NCI-H226 (cell line): ENCODE measurements at regions not wholly inside any gene's neighbourhood (a gene's known extent, or its start where the extent isn't known, plus 50 kb on each side); places are given as distances from the start of the nearest gene placed in this dataset.
A peak's percentile ranks its signal among the peaks of the same experiment; 100 is the strongest.
"Not testable (repeated sequence)": the region's sequence is repeated elsewhere in the genome, so short reads cannot be mapped to it uniquely, and the experiment has no call there.

Source experiments
- DNase-seq: peaks from one replicate; pipeline ENCODE4 v3.0.0-alpha.2; 2015

- DNase-seq: peak; percentile 10
Measured at GRCh38 chr1:219066631-219067349, 106.9 kb upstream of the LYPLAL1 start.

- no peak for DNase-seq
Measured at GRCh38 chr1:219067350-219067712, 106.3 kb upstream of the LYPLAL1 start.

GRCh38 chr1:219070395-219070794 is 103.3 kb upstream of the LYPLAL1 start:
- not testable (repeated sequence) for DNase-seq

- DNase-seq: no peak
Measured at GRCh38 chr1:219071209-219071608, 102.5 kb upstream of the LYPLAL1 start.

DNA sequence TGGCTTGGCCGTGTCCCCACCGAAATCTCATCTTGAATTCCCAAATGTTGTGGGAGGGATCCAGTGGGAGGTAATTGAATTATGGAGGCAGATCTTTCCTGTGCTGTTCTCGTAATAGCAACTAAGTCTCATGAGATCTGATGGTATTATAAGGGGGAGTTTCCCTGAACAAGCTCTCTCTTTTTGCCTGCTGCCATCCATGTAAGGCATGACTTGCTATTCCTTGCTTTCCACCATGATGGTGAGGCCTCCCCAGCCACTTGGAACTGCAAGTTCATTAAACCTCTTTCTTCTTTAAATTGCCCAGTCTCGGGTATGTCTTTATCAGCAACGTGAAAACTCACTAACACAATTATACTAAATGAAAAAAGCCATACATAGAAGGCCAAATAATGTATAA is 101.3 kb upstream of the LYPLAL1 start:
- DNase-seq: no peak

DNA sequence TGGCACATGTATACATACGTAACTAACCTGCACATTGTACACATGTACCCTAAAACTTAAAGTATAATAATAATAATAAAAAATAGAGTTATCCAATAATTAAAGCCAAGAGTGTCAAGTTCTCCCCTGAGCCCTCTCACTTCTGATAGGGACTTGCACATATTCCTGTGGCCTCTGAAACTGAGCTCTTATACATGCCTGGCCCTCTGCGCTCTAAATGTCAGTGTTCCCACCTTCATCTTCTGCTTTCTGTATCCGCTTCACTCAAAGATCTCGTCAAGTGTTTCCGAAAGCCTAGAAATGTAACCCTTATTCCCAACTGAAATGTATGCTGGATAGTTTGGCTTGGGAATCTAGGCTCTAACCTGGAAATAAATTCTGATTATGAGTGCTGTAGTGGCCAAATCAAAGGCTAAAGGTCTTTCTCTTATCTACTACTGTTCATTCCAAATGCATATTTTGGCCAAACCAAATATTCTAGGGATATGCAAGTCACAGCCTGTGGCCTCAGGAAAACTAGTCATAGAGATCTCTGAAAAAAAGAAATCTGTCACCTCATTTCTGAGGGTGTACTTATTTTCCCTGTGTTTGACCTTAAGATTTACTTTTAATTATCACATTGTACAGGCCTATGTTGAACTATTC is 99.5 kb upstream of the LYPLAL1 start:
- no peak for DNase-seq

GRCh38 chr1:219075121-219075879 is 98.4 kb upstream of the LYPLAL1 start:
- DNase-seq: no peak

GRCh38 chr1:219076326-219076937 is 97.2 kb upstream of the LYPLAL1 start:
- no peak for DNase-seq

GRCh38 chr1:219077767-219078166 is 95.9 kb upstream of the LYPLAL1 start:
- DNase-seq: not testable (repeated sequence)

DNA sequence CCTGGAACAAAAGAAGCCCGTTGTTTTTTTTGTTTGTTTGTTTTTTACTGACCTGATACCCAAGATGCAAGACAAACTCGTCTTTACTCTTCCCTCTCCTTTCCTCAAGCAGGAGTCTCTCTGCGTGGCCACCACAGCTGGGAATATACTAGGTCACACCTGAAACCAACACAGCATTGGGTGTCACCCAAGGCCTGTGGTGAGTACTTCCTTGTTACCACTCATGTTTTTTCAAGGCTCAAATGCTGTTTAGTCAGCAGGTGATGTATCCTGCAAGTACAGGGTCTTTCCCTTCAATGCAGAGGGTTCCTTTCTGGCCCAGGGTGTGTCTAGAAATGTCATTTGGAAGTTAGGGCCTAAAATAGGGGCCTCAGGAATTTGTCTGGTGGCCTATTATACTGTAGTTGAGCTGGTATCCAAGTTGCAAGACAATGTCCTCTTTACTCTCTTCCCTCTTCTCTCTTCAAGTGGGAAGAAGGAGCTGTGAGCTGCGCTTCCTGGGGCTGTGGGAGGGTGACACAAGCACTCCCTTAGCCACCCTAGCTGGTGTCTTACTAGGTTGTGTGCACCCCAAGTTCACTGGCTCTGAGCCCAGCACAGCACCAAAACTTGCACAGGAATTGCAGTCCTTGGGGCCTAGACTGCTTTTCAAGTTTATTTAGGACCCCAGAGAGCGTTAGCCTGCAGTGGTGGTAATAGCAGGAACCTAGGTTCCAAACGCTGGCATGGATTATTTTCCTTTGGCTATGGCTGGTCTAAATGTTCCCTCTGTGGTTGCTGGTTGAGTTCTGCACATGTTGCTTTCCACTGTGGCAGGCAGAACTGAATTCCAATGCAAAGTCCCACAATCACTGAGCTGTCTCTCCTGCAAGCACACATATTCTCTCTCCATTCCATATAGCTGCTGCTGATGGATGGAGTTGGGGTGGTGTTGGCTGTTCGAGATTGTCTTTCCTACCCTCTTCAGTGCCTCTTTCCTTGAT is 91.4 kb upstream of the LYPLAL1 start:
- no peak for DNase-seq

DNA sequence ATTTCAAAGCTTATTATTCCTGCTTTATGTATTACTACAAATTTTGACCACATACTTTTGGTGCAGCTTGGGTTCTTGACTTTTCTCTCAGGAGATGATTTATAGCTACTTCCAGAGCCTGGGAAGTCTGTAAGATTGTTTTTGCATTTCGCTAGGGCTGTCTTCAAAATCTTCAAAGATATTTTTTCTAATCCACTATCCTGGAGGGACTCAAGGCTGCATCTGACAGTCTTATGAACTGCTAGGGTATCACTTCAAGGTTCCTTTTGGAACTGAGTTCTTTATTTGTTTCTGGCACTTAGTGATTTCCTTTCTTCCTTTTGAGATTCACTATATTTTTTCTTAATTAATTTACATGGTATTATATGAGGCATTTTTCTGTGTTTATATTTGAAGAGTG is 90.0 kb upstream of the LYPLAL1 start:
- no peak for DNase-seq

- no peak for DNase-seq
Measured at GRCh38 chr1:219085082-219085481, 88.6 kb upstream of the LYPLAL1 start.

GRCh38 chr1:219085988-219086387 is 87.7 kb upstream of the LYPLAL1 start:
- peak; percentile 19 for DNase-seq

DNA sequence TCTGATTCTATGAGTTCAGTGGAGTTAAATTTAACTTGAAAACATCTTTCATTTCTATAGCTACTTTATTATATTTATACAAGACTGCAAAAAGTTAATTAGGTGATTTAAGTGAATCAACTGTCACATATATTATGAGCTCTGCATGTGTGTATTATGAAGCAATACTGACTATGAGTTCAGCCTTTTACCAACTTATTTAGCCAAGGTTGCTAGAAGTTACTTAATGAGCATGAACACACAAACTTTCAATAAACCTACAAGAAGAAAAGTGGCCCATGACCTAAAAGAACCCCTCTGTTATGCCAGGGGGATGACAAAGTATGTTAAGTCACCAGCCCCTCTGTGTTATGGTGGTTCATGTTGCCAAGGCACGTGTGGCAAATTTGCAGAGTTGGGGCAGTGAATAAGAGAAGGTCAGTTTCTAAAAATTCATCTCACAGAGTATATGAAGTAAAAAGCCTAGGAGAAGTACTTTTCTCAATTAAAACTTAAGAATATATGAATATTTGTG is 86.7 kb upstream of the LYPLAL1 start:
- DNase-seq: no peak

- DNase-seq: peak; percentile 82
Measured at GRCh38 chr1:219088778-219089557, 84.7 kb upstream of the LYPLAL1 start.

- no peak for DNase-seq
Measured at GRCh38 chr1:219090607-219091006, 83.1 kb upstream of the LYPLAL1 start.

DNA sequence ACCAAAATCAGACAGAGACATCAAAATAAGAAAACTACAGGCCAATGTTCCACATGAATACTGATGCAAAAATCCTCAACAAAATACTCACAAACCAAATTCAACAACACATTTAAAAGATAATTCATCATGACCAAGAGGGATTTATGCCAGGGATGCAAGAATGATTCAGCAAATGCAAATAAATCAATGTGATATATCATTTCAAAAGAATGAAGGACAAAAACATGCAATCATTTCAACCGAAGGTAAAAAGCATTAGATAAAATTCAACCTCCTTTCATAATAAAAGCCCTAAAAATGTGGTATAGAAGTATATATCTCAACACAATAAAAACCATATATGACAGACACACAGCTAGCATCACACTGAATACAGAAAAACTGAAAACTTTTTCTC is 81.5 kb upstream of the LYPLAL1 start:
- peak; percentile 1 for DNase-seq

DNA sequence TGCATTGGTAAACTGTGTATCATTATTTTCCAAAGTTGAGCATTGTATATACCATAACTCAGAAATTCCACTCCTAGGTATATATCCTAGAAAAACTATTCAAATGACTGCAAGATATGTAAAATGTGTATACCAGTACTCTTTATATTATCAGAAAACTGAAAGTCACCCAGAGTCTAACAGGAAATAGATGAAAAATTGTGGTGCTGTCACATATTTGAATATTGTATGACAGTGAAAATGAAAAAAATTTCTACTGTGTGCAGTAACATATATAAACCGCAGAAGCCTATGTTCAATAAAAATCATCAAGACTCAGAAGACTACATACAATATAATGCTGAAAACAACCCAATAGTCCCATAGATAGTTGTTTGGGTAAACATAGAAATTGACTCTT is 74.4 kb upstream of the LYPLAL1 start:
- DNase-seq: no peak

- DNase-seq: no peak
Measured at GRCh38 chr1:219100059-219100458, 73.6 kb upstream of the LYPLAL1 start.

- not testable (repeated sequence) for DNase-seq
Measured at GRCh38 chr1:219102466-219102865, 71.2 kb upstream of the LYPLAL1 start.

GRCh38 chr1:219105893-219106292 is 67.8 kb upstream of the LYPLAL1 start:
- DNase-seq: no peak
